IMR-90 (cell line): ENCODE measurements at regions not wholly inside any gene's neighbourhood (a gene's known extent, or its start where the extent isn't known, plus 50 kb on each side); places are given as distances from the start of the nearest gene placed in this dataset.

Experiments used
- BHLHE40 ChIP-seq: fragments of 150-350 bp; IDR thresholded peaks from 2 replicates; pipeline ENCODE4 v1.6.1; 2016; ENCODE audit warnings: mild to moderate bottlenecking, low read depth, low read length
- CEBPB ChIP-seq: IDR thresholded peaks from 2 replicates; pipeline ENCODE4 v1.6.1; 2012; ENCODE audit warnings: low read depth, low read length, improper control_type of control experiment
- CTCF ChIP-seq: conservative IDR thresholded peaks from 2 replicates; pipeline ENCODE4 v1.5.1; 2012; ENCODE audit warnings: mild to moderate bottlenecking, low read depth, low read length, improper control_type of control experiment
- MAFK ChIP-seq: IDR thresholded peaks from 2 replicates; pipeline ENCODE4 v1.6.1; 2012; ENCODE audit warnings: low read depth, low read length, improper control_type of control experiment
- MAZ ChIP-seq: IDR thresholded peaks from 2 replicates; pipeline ENCODE4 v1.6.1; 2012; ENCODE audit warnings: low read depth, mild to moderate bottlenecking, low read length, improper control_type of control experiment, moderate library complexity, borderline replicate concordance
- POLR2A ChIP-seq: IDR thresholded peaks from 2 replicates; pipeline ENCODE4 v1.6.1; 2012; ENCODE audit warnings: mild to moderate bottlenecking, low read depth, low read length
- RAD21 ChIP-seq: IDR thresholded peaks from 2 replicates; pipeline ENCODE4 v1.6.1; 2012; ENCODE audit warnings: low read length, improper control_type of control experiment
- RCOR1 ChIP-seq: IDR thresholded peaks from 2 replicates; pipeline ENCODE4 v1.6.1; 2012; ENCODE audit warnings: mild to moderate bottlenecking, low read length, improper control_type of control experiment; ENCODE audit not compliant: insufficient replicate concordance
- RFX5 ChIP-seq: IDR thresholded peaks from 2 replicates; pipeline ENCODE4 v1.8.0; 2012; ENCODE audit warnings: low read depth, mild to moderate bottlenecking, low read length, moderate library complexity
- USF2 ChIP-seq: fragments of 150-350 bp; IDR thresholded peaks from 2 replicates; pipeline ENCODE4 v1.6.1; 2017; ENCODE audit warnings: mild to moderate bottlenecking, antibody characterized with exemption, low read length, low read depth

GRCh38 chr10:4231439-4231838 is 446.4 kb upstream of the KLF6 start:
- no peak for TF ChIP-seq CTCF
- TF ChIP-seq POLR2A: no peak
- TF ChIP-seq RAD21: no peak
- TF ChIP-seq CEBPB: no peak
- no peak for TF ChIP-seq RCOR1
- TF ChIP-seq MAZ: no peak
- TF ChIP-seq BHLHE40: no peak
- no peak for TF ChIP-seq RFX5
- no peak for TF ChIP-seq USF2
- TF ChIP-seq MAFK: no peak
